A549 (cell line): ENCODE measurements at regions not wholly inside any gene's neighbourhood (a gene's known extent, or its start where the extent isn't known, plus 50 kb on each side); places are given as distances from the start of the nearest gene placed in this dataset.

Experiments
- ATAC-seq, 2 experiments: fragments of 200-7000 bp in 1 of 2; fragments of >200 bp in 1 of 2; cut with Nextera tagmentation in 1 of 2; cut with Tn5 transposase in 1 of 2; 3 replicates each; pipeline versions ENCODE4 v1.8.0 to v1.9.1; 2018 to 2020; ENCODE audit warnings: mild to moderate bottlenecking in 1 of 2, moderate library complexity in 1 of 2
- CTCF ChIA-PET: fragments of 300-600 bp; sonication (Branson Sonifier 250); formaldehyde crosslinking; extraction: SDS; loops from one replicate; lab custom pipeline; 2021; ENCODE audit warnings: antibody characterized with exemption, inconsistent platforms; lab: Yijun Ruan, JAX
- POLR2A ChIA-PET: fragments of 350-600 bp; formaldehyde crosslinking; extraction: SDS; loops from one replicate; lab custom pipeline; 2021; ENCODE audit warnings: antibody characterized with exemption, inconsistent platforms; lab: Yijun Ruan, JAX
- DNase-seq, 2 experiments: peaks; one replicate each; pipeline versions ENCODE4 v3.0.0 to v3.0.0-alpha.2; 2011 to 2016; ENCODE audit warnings: low read depth in 1 of 2, low spot score in 1 of 2
- FAIRE-seq: peaks from 2 replicates; lab custom pipeline; 2011; peaks lifted over from hg19 to GRCh38; lab: Jason Lieb, UNC
- H3K27ac ChIP-seq, 2 experiments: fragments of >200 bp; sonication (Bioruptor Twin); formaldehyde crosslinking; 3 replicates each; pipeline ENCODE4 v1.5.1; 2016 to 2017
- H3K4me1 ChIP-seq: fragments of >200 bp; sonication (Bioruptor Twin); formaldehyde crosslinking; 3 replicates; pipeline ENCODE4 v1.6.1; 2016
- H3K4me2 ChIP-seq: fragments of >200 bp; sonication (Bioruptor Twin); formaldehyde crosslinking; 3 replicates; pipeline ENCODE4 v1.6.1; 2016
- H3K4me3 ChIP-seq: fragments of >200 bp; sonication (Bioruptor Twin); formaldehyde crosslinking; 3 replicates; pipeline ENCODE4 v1.5.1; 2016
- H3K9me3 ChIP-seq: fragments of >200 bp; sonication (Bioruptor Twin); formaldehyde crosslinking; 3 replicates; pipeline ENCODE4 v1.6.1; 2016
- CBX2 ChIP-seq: fragments of 200-600 bp; sonication (generic); IDR thresholded peaks from 2 replicates; pipeline ENCODE4 v1.6.1; 2016; ENCODE audit warnings: low read depth, mild to moderate bottlenecking, borderline replicate concordance
- CBX8 ChIP-seq: fragments of 200-600 bp; sonication (generic); IDR thresholded peaks from 2 replicates; pipeline ENCODE4 v1.6.1; 2016
- CHD2 ChIP-seq: fragments of 150-350 bp; IDR thresholded peaks from 2 replicates; pipeline ENCODE4 v1.6.1; 2014; ENCODE audit warnings: low read length; ENCODE audit not compliant: partially characterized antibody
- CTCF ChIP-seq: fragments of >200 bp; sonication (Bioruptor Twin); formaldehyde crosslinking; IDR thresholded peaks from 3 replicates; pipeline ENCODE4 v1.5.1; 2016
- EHF ChIP-seq: fragments of 250-450 bp; sonication (Bioruptor Pico); IDR thresholded peaks from 2 replicates; pipeline ENCODE4 v1.5.0; 2020; ENCODE audit warnings: mild to moderate bottlenecking
- EHMT2 ChIP-seq: fragments of 200-600 bp; sonication (generic); IDR thresholded peaks from 2 replicates; pipeline ENCODE4 v1.6.1; 2016; ENCODE audit warnings: antibody characterized with exemption, low read depth, mild to moderate bottlenecking, moderate library complexity
- ESRRA ChIP-seq: fragments of 150-350 bp; IDR thresholded peaks from 2 replicates; pipeline ENCODE4 v1.6.1; 2014; ENCODE audit warnings: mild to moderate bottlenecking, low read length, borderline replicate concordance
- FOXS1 ChIP-seq: fragments of 250-450 bp; sonication (Bioruptor Pico); IDR thresholded peaks from 2 replicates; pipeline ENCODE4 v1.5.0; 2020; ENCODE audit warnings: mild to moderate bottlenecking, moderate library complexity
- GATA3 ChIP-seq: IDR thresholded peaks from 2 replicates; pipeline ENCODE4 v1.6.1; 2012; ENCODE audit warnings: borderline replicate concordance
- HDAC2 ChIP-seq: fragments of 200-600 bp; sonication (generic); IDR thresholded peaks from 2 replicates; pipeline ENCODE4 v1.6.1; 2016
- HEYL ChIP-seq: fragments of 250-450 bp; sonication (Bioruptor Pico); IDR thresholded peaks from 2 replicates; pipeline ENCODE4 v1.8.0; 2021; ENCODE audit warnings: mild to moderate bottlenecking, moderate library complexity
- HOXA7 ChIP-seq: fragments of 250-450 bp; sonication (Bioruptor Pico); IDR thresholded peaks from 2 replicates; pipeline ENCODE4 v1.5.0; 2020; ENCODE audit warnings: mild to moderate bottlenecking, moderate library complexity
- HOXB5 ChIP-seq: fragments of 250-450 bp; sonication (Bioruptor Pico); IDR thresholded peaks from 2 replicates; pipeline ENCODE4 v1.5.0; 2020; ENCODE audit warnings: mild to moderate bottlenecking, moderate library complexity
- JUN ChIP-seq, 2 experiments: fragments of >200 bp; sonication (Bioruptor Twin); formaldehyde crosslinking; IDR thresholded peaks; 2 replicates in 1 of 2; 3 replicates in 1 of 2; pipeline ENCODE4 v1.6.1; 2016 to 2017
- KDM1A ChIP-seq: fragments of 200-600 bp; sonication (generic); IDR thresholded peaks from 2 replicates; pipeline ENCODE4 v1.6.1; 2016; ENCODE audit warnings: low read depth, mild to moderate bottlenecking
- KDM5A ChIP-seq: fragments of 200-600 bp; sonication (generic); IDR thresholded peaks from 2 replicates; pipeline ENCODE4 v1.6.1; 2016; ENCODE audit warnings: antibody characterized with exemption, mild to moderate bottlenecking
- NFE2L2 ChIP-seq: fragments of 150-350 bp; conservative IDR thresholded peaks from 2 replicates; pipeline ENCODE4 v1.6.1; 2014; ENCODE audit warnings: low read length
- POLR2A ChIP-seq: IDR thresholded peaks from 2 replicates; pipeline ENCODE4 v1.6.1; 2012; ENCODE audit warnings: mild to moderate bottlenecking, low read length
- RCOR1 ChIP-seq: fragments of 150-350 bp; IDR thresholded peaks from 2 replicates; pipeline ENCODE4 v1.6.1; 2014; ENCODE audit warnings: antibody characterized with exemption, low read length, low read depth
- SMC3 ChIP-seq: fragments of >200 bp; sonication (Bioruptor Twin); formaldehyde crosslinking; IDR thresholded peaks from 3 replicates; pipeline ENCODE4 v1.6.1; 2018; ENCODE audit warnings: inconsistent platforms
- ZC3H11A ChIP-seq: fragments of 450-650 bp; IDR thresholded peaks from 2 replicates; pipeline ENCODE4 v1.6.1; 2014; ENCODE audit warnings: antibody characterized with exemption, mild to moderate bottlenecking
- ZSCAN20 ChIP-seq: fragments of 250-450 bp; sonication (Bioruptor Pico); IDR thresholded peaks from 2 replicates; pipeline ENCODE4 v1.8.0; 2022; ENCODE audit warnings: mild to moderate bottlenecking, moderate library complexity
- WGBS: methylation state at CpG from one replicate; pipeline ENCODE4 v1.1.6; 2017; ENCODE audit errors: missing lambda C conversion rate; 5-methylcytosine and 5-hydroxymethylcytosine counted together
- TF ChIP-seq, protein P1 (sequence below): fragments of 450-650 bp; IDR thresholded peaks from 2 replicates; pipeline ENCODE4 v1.6.1; 2014; ENCODE audit warnings: antibody characterized with exemption
- TF ChIP-seq, protein P2 (sequence below): fragments of 200-600 bp; sonication (generic); IDR thresholded peaks from 2 replicates; pipeline ENCODE4 v1.6.1; 2016; ENCODE audit warnings: antibody characterized with exemption, mild to moderate bottlenecking, moderate library complexity
- TF ChIP-seq, protein P3 (sequence below): IDR thresholded peaks from 2 replicates; pipeline ENCODE4 v1.6.1; 2012

GRCh38 chr12:92002673-92003382 is 142.8 kb downstream of the BTG1 start:
- ATAC-seq (no peak), FAIRE-seq (no peak), DNase-seq (no peak)
- Histone ChIP-seq H3K4me1 (no peaks in the 10 kb centered on the region), H3K4me2 (no peak overlapping the region), H3K9me3 (no peaks in the 10 kb centered on the region), H3K4me3 (no peak overlapping the region), H3K27ac (no peak overlapping the region)
- POLR2A ChIA-PET = no interaction called here
- 83% methylated on average over 5 of the region's 5 CpGs for WGBS
- CTCF ChIA-PET = no interaction called here
- TF ChIP-seq EHMT2 (no peak), GATA3 (no peak), FOXS1 (CRISPR knock-in tag) (no peak), ZSCAN20 (CRISPR knock-in tag) (no peak), HDAC2 (no peak), SMC3 (no peak), HOXB5 (no peak), KDM1A (no peak), ESRRA (no peak), CHD2 (no peak), HEYL (no peak)
- TF ChIP-seq, protein P1, sequence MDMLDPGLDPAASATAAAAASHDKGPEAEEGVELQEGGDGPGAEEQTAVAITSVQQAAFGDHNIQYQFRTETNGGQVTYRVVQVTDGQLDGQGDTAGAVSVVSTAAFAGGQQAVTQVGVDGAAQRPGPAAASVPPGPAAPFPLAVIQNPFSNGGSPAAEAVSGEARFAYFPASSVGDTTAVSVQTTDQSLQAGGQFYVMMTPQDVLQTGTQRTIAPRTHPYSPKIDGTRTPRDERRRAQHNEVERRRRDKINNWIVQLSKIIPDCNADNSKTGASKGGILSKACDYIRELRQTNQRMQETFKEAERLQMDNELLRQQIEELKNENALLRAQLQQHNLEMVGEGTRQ = no peak

- no peak overlapping the region for H3K27ac ChIP-seq
- FAIRE-seq (no peak), ATAC-seq (no peak), DNase-seq (no peak)
- no peak overlapping the region for H3K4me3 ChIP-seq
- ChIA-PET CTCF (no interaction called here), POLR2A (no interaction called here)
- 88% methylated on average over 1 of the region's 1 CpG for WGBS
- no peaks in the 10 kb centered on the region for H3K4me1 ChIP-seq
- TF ChIP-seq CBX8 (no peak), NFE2L2 (no peak), CBX2 (no peak)
- TF ChIP-seq, protein P2, sequence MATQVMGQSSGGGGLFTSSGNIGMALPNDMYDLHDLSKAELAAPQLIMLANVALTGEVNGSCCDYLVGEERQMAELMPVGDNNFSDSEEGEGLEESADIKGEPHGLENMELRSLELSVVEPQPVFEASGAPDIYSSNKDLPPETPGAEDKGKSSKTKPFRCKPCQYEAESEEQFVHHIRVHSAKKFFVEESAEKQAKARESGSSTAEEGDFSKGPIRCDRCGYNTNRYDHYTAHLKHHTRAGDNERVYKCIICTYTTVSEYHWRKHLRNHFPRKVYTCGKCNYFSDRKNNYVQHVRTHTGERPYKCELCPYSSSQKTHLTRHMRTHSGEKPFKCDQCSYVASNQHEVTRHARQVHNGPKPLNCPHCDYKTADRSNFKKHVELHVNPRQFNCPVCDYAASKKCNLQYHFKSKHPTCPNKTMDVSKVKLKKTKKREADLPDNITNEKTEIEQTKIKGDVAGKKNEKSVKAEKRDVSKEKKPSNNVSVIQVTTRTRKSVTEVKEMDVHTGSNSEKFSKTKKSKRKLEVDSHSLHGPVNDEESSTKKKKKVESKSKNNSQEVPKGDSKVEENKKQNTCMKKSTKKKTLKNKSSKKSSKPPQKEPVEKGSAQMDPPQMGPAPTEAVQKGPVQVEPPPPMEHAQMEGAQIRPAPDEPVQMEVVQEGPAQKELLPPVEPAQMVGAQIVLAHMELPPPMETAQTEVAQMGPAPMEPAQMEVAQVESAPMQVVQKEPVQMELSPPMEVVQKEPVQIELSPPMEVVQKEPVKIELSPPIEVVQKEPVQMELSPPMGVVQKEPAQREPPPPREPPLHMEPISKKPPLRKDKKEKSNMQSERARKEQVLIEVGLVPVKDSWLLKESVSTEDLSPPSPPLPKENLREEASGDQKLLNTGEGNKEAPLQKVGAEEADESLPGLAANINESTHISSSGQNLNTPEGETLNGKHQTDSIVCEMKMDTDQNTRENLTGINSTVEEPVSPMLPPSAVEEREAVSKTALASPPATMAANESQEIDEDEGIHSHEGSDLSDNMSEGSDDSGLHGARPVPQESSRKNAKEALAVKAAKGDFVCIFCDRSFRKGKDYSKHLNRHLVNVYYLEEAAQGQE = no peak
- no peaks in the 10 kb centered on the region for H3K9me3 ChIP-seq
- H3K4me2 ChIP-seq = no peak overlapping the region
These were observed 143.4 kb downstream of the BTG1 start for GRCh38 chr12:92002195-92002649.

- H3K9me3 ChIP-seq = no peaks in the 10 kb centered on the region
- H3K4me1 ChIP-seq = no peaks in the 10 kb centered on the region
- ATAC-seq = no peak
- FAIRE-seq = no peak
- WGBS = 82% methylated on average over 2 of the region's 2 CpGs
- no peak for DNase-seq
- H3K27ac ChIP-seq = no peak overlapping the region
- H3K4me3 ChIP-seq = no peak overlapping the region
- CTCF ChIA-PET = interaction anchor here (1.5 kb wide), 1 partner anchor 619 kb away, joined by 3 read pairs; no protein-coding TSS in a partner anchor
- no peak overlapping the region for H3K4me2 ChIP-seq
- POLR2A ChIA-PET = no interaction called here
- TF ChIP-seq CBX2 (no peak), ESRRA (no peak), RCOR1 (no peak), EHMT2 (no peak), CTCF (no peak), HOXB5 (no peak), EHF (no peak), HOXA7 (CRISPR knock-in tag) (no peak), GATA3 (no peak), ZSCAN20 (CRISPR knock-in tag) (no peak), ZC3H11A (no peak), KDM5A (no peak), POLR2A (no peak), JUN (IDR thresholded peaks at IDR 0.05) (no peak)
- TF ChIP-seq, protein P2 = no peak
- TF ChIP-seq, protein P3, sequence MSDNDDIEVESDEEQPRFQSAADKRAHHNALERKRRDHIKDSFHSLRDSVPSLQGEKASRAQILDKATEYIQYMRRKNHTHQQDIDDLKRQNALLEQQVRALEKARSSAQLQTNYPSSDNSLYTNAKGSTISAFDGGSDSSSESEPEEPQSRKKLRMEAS = no peak
These were observed 145.0 kb downstream of the BTG1 start for GRCh38 chr12:92000597-92000996.
